OCI-LY3 (cell line): ENCODE measurements at regions not wholly inside any gene's neighbourhood (a gene's known extent, or its start where the extent isn't known, plus 50 kb on each side); places are given as distances from the start of the nearest gene placed in this dataset.

Experiments used
- EZH2phosphoT487 ChIP-seq: fragments of 200-600 bp; shearing (Covaris generic); IDR thresholded peaks from 2 replicates; pipeline ENCODE4 v1.6.1; 2018; ENCODE audit warnings: antibody characterized with exemption, mixed run types, low read depth
- TF ChIP-seq, protein P1 (sequence below): fragments of 200-600, 300-600 bp; sonication (generic); IDR thresholded peaks from 2 replicates; pipeline ENCODE4 v1.5.1; 2014; ENCODE audit warnings: antibody characterized with exemption, low read length, low read depth

DNA sequence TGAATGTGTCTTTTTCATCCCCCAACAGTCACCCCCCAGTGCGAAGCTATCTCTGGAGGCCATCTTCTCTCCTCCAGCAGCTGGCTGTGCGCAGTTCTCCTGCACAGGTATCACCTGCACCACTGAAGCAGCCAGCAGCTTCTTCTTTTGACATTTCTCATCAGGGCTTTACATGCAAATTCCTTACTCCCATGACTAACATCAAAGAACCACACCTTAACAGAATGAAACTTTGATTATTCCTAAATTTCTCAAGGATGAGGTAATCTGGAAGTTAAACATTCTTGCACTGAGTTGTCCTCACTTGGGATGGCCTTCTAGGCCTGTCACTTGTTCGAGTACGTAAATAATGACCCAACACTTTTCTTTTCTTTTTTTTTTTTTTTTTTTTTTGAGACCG lies 291.6 kb upstream of the HSFY2 start:
- TF ChIP-seq, protein P1, sequence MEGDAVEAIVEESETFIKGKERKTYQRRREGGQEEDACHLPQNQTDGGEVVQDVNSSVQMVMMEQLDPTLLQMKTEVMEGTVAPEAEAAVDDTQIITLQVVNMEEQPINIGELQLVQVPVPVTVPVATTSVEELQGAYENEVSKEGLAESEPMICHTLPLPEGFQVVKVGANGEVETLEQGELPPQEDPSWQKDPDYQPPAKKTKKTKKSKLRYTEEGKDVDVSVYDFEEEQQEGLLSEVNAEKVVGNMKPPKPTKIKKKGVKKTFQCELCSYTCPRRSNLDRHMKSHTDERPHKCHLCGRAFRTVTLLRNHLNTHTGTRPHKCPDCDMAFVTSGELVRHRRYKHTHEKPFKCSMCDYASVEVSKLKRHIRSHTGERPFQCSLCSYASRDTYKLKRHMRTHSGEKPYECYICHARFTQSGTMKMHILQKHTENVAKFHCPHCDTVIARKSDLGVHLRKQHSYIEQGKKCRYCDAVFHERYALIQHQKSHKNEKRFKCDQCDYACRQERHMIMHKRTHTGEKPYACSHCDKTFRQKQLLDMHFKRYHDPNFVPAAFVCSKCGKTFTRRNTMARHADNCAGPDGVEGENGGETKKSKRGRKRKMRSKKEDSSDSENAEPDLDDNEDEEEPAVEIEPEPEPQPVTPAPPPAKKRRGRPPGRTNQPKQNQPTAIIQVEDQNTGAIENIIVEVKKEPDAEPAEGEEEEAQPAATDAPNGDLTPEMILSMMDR: no peak
- no peak for TF ChIP-seq EZH2phosphoT487
